GM13977 (cell line): ENCODE measurements at regions not wholly inside any gene's neighbourhood (a gene's known extent, or its start where the extent isn't known, plus 50 kb on each side); places are given as distances from the start of the nearest gene placed in this dataset.

Experiments used
- DNase-seq: peaks from one replicate; pipeline ENCODE4 v3.0.0; 2012; ENCODE audit warnings: low spot score
- in situ Hi-C: fragments of 300-500 bp; cut with MboI; formaldehyde crosslinking; loops from one replicate; pipeline ENCODE4 v1.12.0; 2022; ENCODE audit warnings: low sequenced_read_pairs, low pct_unique_long_range_greater_than_20kb, mixed read lengths, inconsistent platforms; ENCODE audit not compliant: unreplicated experiment
- TF ChIP-seq, protein P1 (sequence below): IDR thresholded peaks from 2 replicates; pipeline ENCODE4 v1.5.1; 2012; ENCODE audit warnings: mild to moderate bottlenecking, control low read depth; ENCODE audit not compliant: insufficient read depth; ENCODE audit errors: extremely low read depth, missing control alignments

DNA sequence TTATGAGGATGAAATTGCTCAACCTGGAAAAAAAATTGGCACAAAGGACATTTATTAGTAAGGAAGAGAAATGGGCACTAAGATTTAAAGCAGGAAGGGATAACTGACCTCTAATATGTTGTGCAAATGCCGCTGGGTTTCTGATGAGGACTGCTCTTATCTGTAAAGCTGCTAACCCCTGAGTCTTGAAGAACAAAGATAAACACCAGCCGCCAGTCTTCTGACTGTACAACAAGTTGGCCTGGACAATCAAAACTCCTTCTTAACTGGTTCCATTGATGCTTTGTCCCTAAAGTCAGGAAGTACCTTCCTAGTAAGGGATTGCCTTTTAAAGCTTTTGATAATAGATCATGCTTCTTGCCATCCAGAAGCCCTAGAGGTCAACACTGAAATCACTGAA, 301.8 kb downstream of the TRIB2 start:
- TF ChIP-seq, protein P1, sequence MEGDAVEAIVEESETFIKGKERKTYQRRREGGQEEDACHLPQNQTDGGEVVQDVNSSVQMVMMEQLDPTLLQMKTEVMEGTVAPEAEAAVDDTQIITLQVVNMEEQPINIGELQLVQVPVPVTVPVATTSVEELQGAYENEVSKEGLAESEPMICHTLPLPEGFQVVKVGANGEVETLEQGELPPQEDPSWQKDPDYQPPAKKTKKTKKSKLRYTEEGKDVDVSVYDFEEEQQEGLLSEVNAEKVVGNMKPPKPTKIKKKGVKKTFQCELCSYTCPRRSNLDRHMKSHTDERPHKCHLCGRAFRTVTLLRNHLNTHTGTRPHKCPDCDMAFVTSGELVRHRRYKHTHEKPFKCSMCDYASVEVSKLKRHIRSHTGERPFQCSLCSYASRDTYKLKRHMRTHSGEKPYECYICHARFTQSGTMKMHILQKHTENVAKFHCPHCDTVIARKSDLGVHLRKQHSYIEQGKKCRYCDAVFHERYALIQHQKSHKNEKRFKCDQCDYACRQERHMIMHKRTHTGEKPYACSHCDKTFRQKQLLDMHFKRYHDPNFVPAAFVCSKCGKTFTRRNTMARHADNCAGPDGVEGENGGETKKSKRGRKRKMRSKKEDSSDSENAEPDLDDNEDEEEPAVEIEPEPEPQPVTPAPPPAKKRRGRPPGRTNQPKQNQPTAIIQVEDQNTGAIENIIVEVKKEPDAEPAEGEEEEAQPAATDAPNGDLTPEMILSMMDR = no peak
- in situ Hi-C loops = loop anchor here (25.0 kb wide), 3 partner anchors 1181 to 1531 kb away; no protein-coding TSS in a partner anchor
- no peak for DNase-seq

GRCh38 chr2:13019781-13020180, 303.0 kb downstream of the TRIB2 start:
- in situ Hi-C loops = loop anchor here (25.0 kb wide), 3 partner anchors 1182 to 1532 kb away; no protein-coding TSS in a partner anchor
- TF ChIP-seq, protein P1 = no peak
- DNase-seq = no peak

DNA sequence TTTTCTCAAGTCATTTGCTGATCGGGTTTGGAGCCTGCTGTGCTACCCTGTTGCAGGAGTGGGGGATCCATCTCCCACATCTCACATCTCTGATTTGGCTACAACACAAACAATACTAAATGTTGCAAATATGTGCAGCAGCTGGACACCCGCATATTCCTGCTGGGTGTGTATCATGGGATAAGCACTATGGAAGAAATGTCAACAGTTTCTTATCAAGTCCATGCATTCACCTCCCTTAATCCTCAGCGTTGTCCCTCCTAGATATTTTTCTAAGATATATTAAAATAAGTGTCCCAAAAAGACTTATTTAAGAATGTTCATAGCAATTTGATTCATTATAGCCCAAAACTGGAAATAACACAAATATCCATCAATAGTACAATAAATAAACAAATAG, 303.7 kb downstream of the TRIB2 start:
- in situ Hi-C loops = loop anchor here (25.0 kb wide), 3 partner anchors 1183 to 1533 kb away; no protein-coding TSS in a partner anchor

DNA sequence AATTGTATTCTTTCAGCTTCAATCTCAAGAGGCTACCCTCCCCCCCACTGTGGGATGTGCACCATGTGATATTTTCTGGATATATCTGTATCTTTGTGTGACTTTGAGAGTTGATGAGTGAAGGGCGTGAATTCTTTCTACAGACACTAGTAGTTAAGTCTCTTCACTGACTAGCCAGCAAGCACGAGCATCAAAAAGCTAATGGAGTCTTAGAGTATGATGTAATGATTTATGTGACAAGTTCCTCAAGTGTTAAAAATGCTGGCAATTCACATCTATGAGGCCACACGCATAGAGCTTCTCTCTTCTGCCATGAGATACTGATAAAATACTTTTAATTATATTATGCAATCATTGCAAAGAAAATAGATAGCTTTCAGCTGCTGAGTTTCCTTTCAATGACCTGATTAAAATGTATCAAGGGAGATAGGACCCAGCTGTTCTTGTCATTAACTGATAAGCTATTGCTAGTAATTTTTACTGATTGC, 304.8 kb downstream of the TRIB2 start:
- in situ Hi-C loops = loop anchor here (25.0 kb wide), 3 partner anchors 1184 to 1534 kb away; no protein-coding TSS in a partner anchor
- TF ChIP-seq, protein P1 = no peak
- no peak for DNase-seq

More for the DNA sequence above, 303.7 kb downstream of the TRIB2 start:
- TF ChIP-seq, protein P1 = no peak
- no peak for DNase-seq

DNA sequence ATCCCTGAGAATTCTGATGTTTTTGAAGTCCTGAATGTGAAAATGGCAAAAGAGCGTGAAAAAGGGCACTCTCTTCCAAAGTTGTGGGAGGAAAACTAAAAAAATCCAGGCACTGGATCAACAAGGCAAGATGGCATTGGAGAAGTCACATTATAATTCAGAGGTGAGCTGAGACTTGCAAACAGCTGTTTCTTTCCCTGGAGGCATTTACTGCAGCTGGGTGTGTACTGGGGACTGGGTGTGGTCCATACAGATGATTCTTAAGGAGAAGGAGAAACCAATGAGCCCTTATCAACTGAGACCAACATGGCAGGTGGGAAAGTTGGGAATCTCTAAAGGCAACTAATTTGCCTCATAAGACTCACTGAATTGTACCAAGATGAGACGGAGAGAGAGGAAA, 313.9 kb downstream of the TRIB2 start:
- in situ Hi-C loops = no loop called here

DNA sequence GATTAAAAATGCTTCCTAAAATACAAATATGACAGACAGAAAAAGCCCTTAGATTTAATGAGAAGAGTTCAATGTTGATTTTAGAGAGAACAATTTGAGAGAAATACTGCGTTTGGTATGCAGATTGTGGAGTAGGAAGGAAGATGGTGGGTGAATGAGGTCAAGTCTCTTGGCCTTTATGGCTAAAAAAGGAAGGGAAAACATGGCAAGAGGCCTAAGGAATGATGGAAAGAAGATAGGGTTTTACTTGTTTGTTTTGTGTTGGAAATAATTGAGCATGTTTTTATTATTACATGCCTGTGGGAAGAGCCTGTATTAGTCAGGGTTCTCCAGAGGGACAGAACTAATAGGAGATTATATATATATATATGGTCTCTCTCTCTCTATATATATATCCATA, 318.1 kb downstream of the TRIB2 start:
- in situ Hi-C loops = no loop called here
- TF ChIP-seq, protein P1 = no peak
- DNase-seq = no peak

More for the DNA sequence above, 313.9 kb downstream of the TRIB2 start:
- DNase-seq = no peak
- TF ChIP-seq, protein P1 = no peak
